ENCODE measurements at regions not wholly inside any gene's neighbourhood (a gene's known extent, or its start where the extent isn't known, plus 50 kb on each side); places are given as distances from the start of the nearest gene placed in this dataset.

- no peak for DNase-seq
- Histone ChIP-seq H3K27me3 (replicated peaks; ENCODE audit: control insufficient read depth, insufficient read depth, low read length) (no peaks in the 10 kb centered on the region), H3K9me3 (no peaks in the 10 kb centered on the region), H3K4me3 (ENCODE audit: low read depth, low read length) (no peak overlapping the region), H3K36me3 (ENCODE audit: control insufficient read depth, insufficient read depth, low read length) (no peaks in the 10 kb centered on the region), H3K4me1 (no peaks in the 10 kb centered on the region)
- no peak for TF ChIP-seq CTCF (IDR thresholded peaks at IDR 0.05; ENCODE audit: insufficient read depth in 1 of 2, low read depth in 1 of 2, low read length in 1 of 2, severe bottlenecking in 1 of 2, unreplicated experiment in 1 of 2)
- intact Hi-C loops (cut with micrococcal nuclease; ENCODE audit: unreplicated experiment), result no loop called here
- no peaks in the 10 kb centered on the region for H3K9me3 Mint-ChIP-seq (ENCODE audit: unreplicated experiment)
- H3K36me3 Mint-ChIP-seq (ENCODE audit: insufficient read depth, unreplicated experiment), result no peaks in the 10 kb centered on the region
- BruUV-seq (replicated peaks), result no TSS peak
- ChIA-PET CTCF (no interaction called here), POLR2A (no interaction called here)
- no peaks in the 10 kb centered on the region for H3K4me1 Mint-ChIP-seq (ENCODE audit: low read depth, unreplicated experiment)
- no peak overlapping the region for H3K27ac Mint-ChIP-seq (ENCODE audit: unreplicated experiment)
- H3K27me3 Mint-ChIP-seq (ENCODE audit: insufficient read depth, unreplicated experiment), result peaks cover 2% of the 10 kb centered on the region
- no peak overlapping the region for H3K4me3 Mint-ChIP-seq (ENCODE audit: unreplicated experiment)
These were observed 118.0 kb upstream of the SPAG17 start for GRCh38 chr1:118303064-118303463.

GRCh38 chr1:118302145-118302544 is 117.1 kb upstream of the SPAG17 start:
- H3K9me3 ChIP-seq, result no peaks in the 10 kb centered on the region
- H3K27me3 ChIP-seq (replicated peaks; ENCODE audit: control insufficient read depth, insufficient read depth, low read length), result no peaks in the 10 kb centered on the region
- DNase-seq, result no peak
- no peak overlapping the region for H3K4me3 ChIP-seq (ENCODE audit: low read depth, low read length)
- no peaks in the 10 kb centered on the region for H3K4me1 ChIP-seq
- intact Hi-C loops (cut with micrococcal nuclease; ENCODE audit: unreplicated experiment), result no loop called here
- no peak overlapping the region for H3K27ac Mint-ChIP-seq (ENCODE audit: unreplicated experiment)
- ChIA-PET CTCF (no interaction called here), POLR2A (no interaction called here)
- BruUV-seq (replicated peaks), result no TSS peak
- H3K9me3 Mint-ChIP-seq (ENCODE audit: unreplicated experiment), result no peaks in the 10 kb centered on the region
- peaks cover 2% of the 10 kb centered on the region for H3K27me3 Mint-ChIP-seq (ENCODE audit: insufficient read depth, unreplicated experiment)
- H3K36me3 ChIP-seq (ENCODE audit: control insufficient read depth, insufficient read depth, low read length), result no peaks in the 10 kb centered on the region
- no peak for TF ChIP-seq CTCF (IDR thresholded peaks at IDR 0.05; ENCODE audit: insufficient read depth in 1 of 2, low read depth in 1 of 2, low read length in 1 of 2, severe bottlenecking in 1 of 2, unreplicated experiment in 1 of 2)
- H3K4me1 Mint-ChIP-seq (ENCODE audit: low read depth, unreplicated experiment), result no peaks in the 10 kb centered on the region
- no peaks in the 10 kb centered on the region for H3K36me3 Mint-ChIP-seq (ENCODE audit: insufficient read depth, unreplicated experiment)
- no peak overlapping the region for H3K4me3 Mint-ChIP-seq (ENCODE audit: unreplicated experiment)

GRCh38 chr1:118300808-118301207 is 115.8 kb upstream of the SPAG17 start:
- intact Hi-C loops (cut with micrococcal nuclease; ENCODE audit: unreplicated experiment), result no loop called here
- no peaks in the 10 kb centered on the region for H3K36me3 Mint-ChIP-seq (ENCODE audit: insufficient read depth, unreplicated experiment)
- Histone ChIP-seq H3K4me3 (ENCODE audit: low read depth, low read length) (no peak overlapping the region), H3K9me3 (no peaks in the 10 kb centered on the region), H3K36me3 (ENCODE audit: control insufficient read depth, insufficient read depth, low read length) (no peaks in the 10 kb centered on the region), H3K4me1 (no peaks in the 10 kb centered on the region), H3K27me3 (replicated peaks; ENCODE audit: control insufficient read depth, insufficient read depth, low read length) (no peaks in the 10 kb centered on the region)
- no TSS peak for BruUV-seq (replicated peaks)
- H3K4me3 Mint-ChIP-seq (ENCODE audit: unreplicated experiment), result no peak overlapping the region
- H3K27ac Mint-ChIP-seq (ENCODE audit: unreplicated experiment), result no peak overlapping the region
- H3K4me1 Mint-ChIP-seq (ENCODE audit: low read depth, unreplicated experiment), result no peaks in the 10 kb centered on the region
- TF ChIP-seq CTCF (IDR thresholded peaks at IDR 0.05; ENCODE audit: insufficient read depth in 1 of 2, low read depth in 1 of 2, low read length in 1 of 2, severe bottlenecking in 1 of 2, unreplicated experiment in 1 of 2), result no peak
- peaks cover 2% of the 10 kb centered on the region for H3K27me3 Mint-ChIP-seq (ENCODE audit: insufficient read depth, unreplicated experiment)
- CTCF ChIA-PET, result no interaction called here
- H3K9me3 Mint-ChIP-seq (ENCODE audit: unreplicated experiment), result no peaks in the 10 kb centered on the region
- POLR2A ChIA-PET, result no interaction called here
- DNase-seq, result no peak
